Stimulated activated naive B cell treated with anti-CD40 and anti-IgM and Interleukin-4, amounts not matched to agents 10 μg/mL and 1 μg/mL and 100 μg/mL, for 72 hours (primary cell): ENCODE measurements at regions not wholly inside any gene's neighbourhood (a gene's known extent, or its start where the extent isn't known, plus 50 kb on each side); places are given as distances from the start of the nearest gene placed in this dataset.

Experiments used
- ATAC-seq, 2 donors: fragments of 150-1000 bp; cut with Tn5 transposase; replicated peaks; 2 replicates each; pipeline ENCODE4 v1.10.0; 2021; ENCODE audit warnings: moderate library complexity in 1 of 2
- DNase-seq: peaks from one replicate; pipeline ENCODE4 v3.0.0; 2021
- H3K27ac Mint-ChIP-seq: one replicate; pipeline ENCODE4 v1.8.0; 2022; ENCODE audit warnings: mild to moderate bottlenecking, mixed read lengths
- H3K27me3 Mint-ChIP-seq, 2 donors: one replicate each; pipeline ENCODE4 v1.8.0; 2022; ENCODE audit warnings: mixed read lengths in 2 of 2
- H3K36me3 Mint-ChIP-seq, 2 donors: one replicate each; pipeline ENCODE4 v1.8.0; 2022; ENCODE audit warnings: mixed read lengths in 2 of 2, mild to moderate bottlenecking in 1 of 2
- H3K4me1 Mint-ChIP-seq, 2 donors: one replicate each; pipeline ENCODE4 v1.8.0; 2022; ENCODE audit warnings: mixed read lengths in 2 of 2, mild to moderate bottlenecking in 1 of 2
- H3K4me3 Mint-ChIP-seq, 2 donors: one replicate each; pipeline ENCODE4 v1.8.0; 2022; ENCODE audit warnings: mild to moderate bottlenecking in 2 of 2, mixed read lengths in 2 of 2, moderate library complexity in 1 of 2
- H3K9me3 Mint-ChIP-seq, 2 donors: one replicate each; pipeline ENCODE4 v1.8.0; 2022; ENCODE audit warnings: mixed read lengths in 2 of 2, mild to moderate bottlenecking in 1 of 2

DNA sequence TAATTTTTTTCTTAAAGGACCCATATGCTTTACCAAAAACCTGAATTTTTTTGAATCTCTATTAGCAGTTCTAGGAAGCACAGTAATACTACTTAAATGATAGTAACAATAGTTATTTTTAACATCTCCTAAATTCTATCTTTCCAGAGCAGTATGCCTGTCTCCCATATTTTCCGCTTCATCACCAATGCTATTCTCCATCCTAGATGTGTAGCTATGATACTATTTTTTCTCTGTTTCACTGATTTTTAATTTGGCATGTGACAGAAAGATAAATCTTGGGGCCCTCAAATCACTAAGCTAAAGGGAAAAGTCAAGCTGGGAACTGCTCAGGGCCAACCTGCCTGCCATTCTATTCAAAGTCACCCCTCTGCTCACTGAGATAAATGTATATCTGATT is 102.3 kb upstream of the HMCN1 start:
- DNase-seq (no peak), ATAC-seq (no peak)
- Mint-ChIP-seq H3K36me3 (peaks cover 5 to 12% of the 10 kb centered on the region in 2 donors), H3K4me3 (no peak overlapping the region), H3K27ac (no peak overlapping the region), H3K27me3 (peaks cover 6 to 11% of the 10 kb centered on the region in 2 donors), H3K4me1 (peaks cover 10 to 35% of the 10 kb centered on the region in 2 donors), H3K9me3 (peaks cover 8 to 12% of the 10 kb centered on the region in 2 donors)

GRCh38 chr1:185627761-185628501 is 106.3 kb upstream of the HMCN1 start:
- H3K36me3 Mint-ChIP-seq, result no peaks in the 10 kb centered on the region
- H3K27ac Mint-ChIP-seq, result no peak overlapping the region
- H3K9me3 Mint-ChIP-seq, result peaks cover 0 to 4% of the 10 kb centered on the region in 2 donors
- ATAC-seq, result peak; percentile 54 to 59
- H3K27me3 Mint-ChIP-seq, result no peaks in the 10 kb centered on the region
- no peak for DNase-seq
- H3K4me1 Mint-ChIP-seq, result peaks cover 6 to 21% of the 10 kb centered on the region in 2 donors
- no peak overlapping the region for H3K4me3 Mint-ChIP-seq

DNA sequence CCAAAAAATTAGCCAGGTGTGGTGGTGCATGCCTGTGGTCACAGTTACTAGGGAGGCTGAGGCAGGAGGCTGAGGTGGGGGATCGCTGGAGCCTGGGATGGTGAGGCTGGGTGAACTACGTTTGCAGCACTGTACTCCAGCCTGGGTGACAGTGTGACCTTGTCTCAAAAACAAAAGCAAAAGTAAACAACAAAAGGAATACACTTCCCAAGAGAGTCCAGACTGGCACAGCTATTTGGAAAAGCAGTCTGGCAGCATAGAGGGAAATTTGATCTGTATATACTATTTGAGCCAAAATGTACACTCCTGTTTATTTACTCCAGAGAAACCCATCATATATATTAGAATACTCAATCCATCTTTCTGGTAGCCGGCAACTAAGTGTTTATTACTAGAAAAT is 107.0 kb upstream of the HMCN1 start:
- no peak overlapping the region for H3K27ac Mint-ChIP-seq
- H3K4me1 Mint-ChIP-seq, result peaks cover 5 to 18% of the 10 kb centered on the region in 2 donors
- no peaks in the 10 kb centered on the region for H3K27me3 Mint-ChIP-seq
- H3K36me3 Mint-ChIP-seq, result no peaks in the 10 kb centered on the region
- ATAC-seq (no peak), DNase-seq (no peak)
- H3K4me3 Mint-ChIP-seq, result no peak overlapping the region
- H3K9me3 Mint-ChIP-seq, result peaks cover 0 to 4% of the 10 kb centered on the region in 2 donors

GRCh38 chr1:185626344-185626743 is 107.8 kb upstream of the HMCN1 start:
- Mint-ChIP-seq H3K9me3 (peaks cover 0 to 4% of the 10 kb centered on the region in 2 donors), H3K4me3 (no peak overlapping the region), H3K27me3 (no peaks in the 10 kb centered on the region), H3K36me3 (no peaks in the 10 kb centered on the region), H3K4me1 (peaks cover 5 to 18% of the 10 kb centered on the region in 2 donors), H3K27ac (no peak overlapping the region)
- ATAC-seq (no peak), DNase-seq (no peak)

- ATAC-seq (no peak), DNase-seq (no peak)
- peaks cover 4 to 7% of the 10 kb centered on the region in 2 donors for H3K36me3 Mint-ChIP-seq
- peaks cover 4% of the 10 kb centered on the region in 2 donors for H3K9me3 Mint-ChIP-seq
- H3K4me1 Mint-ChIP-seq, result peaks cover 11 to 22% of the 10 kb centered on the region in 2 donors
- H3K27ac Mint-ChIP-seq, result no peak overlapping the region
- H3K4me3 Mint-ChIP-seq, result no peak overlapping the region
- peaks cover 14 to 17% of the 10 kb centered on the region in 2 donors for H3K27me3 Mint-ChIP-seq
Observed at GRCh38 chr1:185610954-185611353, 123.2 kb upstream of the HMCN1 start.

- ATAC-seq (peak; percentile 97 to 98), DNase-seq (peak; percentile 56)
- Mint-ChIP-seq H3K27me3 (peaks cover 4 to 10% of the 10 kb centered on the region in 2 donors), H3K9me3 (no peaks in the 10 kb centered on the region), H3K4me1 (peaks cover 11 to 22% of the 10 kb centered on the region in 2 donors), H3K36me3 (no peaks in the 10 kb centered on the region), H3K4me3 (no peak overlapping the region), H3K27ac (no peak overlapping the region)
Observed at GRCh38 chr1:185608177-185608576, 126.0 kb upstream of the HMCN1 start.

DNA sequence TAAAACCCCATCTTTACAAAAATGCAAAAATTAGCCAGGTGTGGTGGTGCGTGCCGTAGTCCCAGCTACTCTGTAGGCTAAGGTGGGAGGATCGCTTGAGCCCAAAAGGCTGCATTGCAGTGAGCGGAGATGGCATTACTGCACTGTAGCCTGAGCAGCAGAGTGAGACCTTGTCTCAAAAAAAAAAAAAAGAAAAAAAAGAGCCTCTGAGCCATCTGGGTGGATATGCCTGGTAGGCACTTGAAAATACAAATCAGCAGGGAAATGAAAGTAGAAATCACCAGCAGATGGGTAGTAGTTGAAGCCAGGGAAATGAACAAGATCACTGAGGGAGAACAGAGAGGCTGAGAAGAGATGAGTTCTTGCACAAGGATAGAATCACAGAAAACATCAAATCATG is 131.0 kb upstream of the HMCN1 start:
- H3K36me3 Mint-ChIP-seq, result no peaks in the 10 kb centered on the region
- no peaks in the 10 kb centered on the region for H3K9me3 Mint-ChIP-seq
- no peak overlapping the region for H3K4me3 Mint-ChIP-seq
- H3K27me3 Mint-ChIP-seq, result no peaks in the 10 kb centered on the region
- ATAC-seq (peak; percentile 94 to 95), DNase-seq (peak; percentile 65)
- H3K4me1 Mint-ChIP-seq, result peaks cover 10 to 13% of the 10 kb centered on the region in 2 donors
- no peak overlapping the region for H3K27ac Mint-ChIP-seq

- Mint-ChIP-seq H3K36me3 (no peaks in the 10 kb centered on the region), H3K4me3 (no peak overlapping the region), H3K27ac (no peak overlapping the region), H3K9me3 (no peaks in the 10 kb centered on the region), H3K4me1 (peaks cover 5 to 7% of the 10 kb centered on the region in 2 donors), H3K27me3 (no peaks in the 10 kb centered on the region)
- ATAC-seq (peak in 1 of 2 donors; percentile 3), DNase-seq (no peak)
Observed at GRCh38 chr1:185601189-185601588, 133.0 kb upstream of the HMCN1 start.

DNA sequence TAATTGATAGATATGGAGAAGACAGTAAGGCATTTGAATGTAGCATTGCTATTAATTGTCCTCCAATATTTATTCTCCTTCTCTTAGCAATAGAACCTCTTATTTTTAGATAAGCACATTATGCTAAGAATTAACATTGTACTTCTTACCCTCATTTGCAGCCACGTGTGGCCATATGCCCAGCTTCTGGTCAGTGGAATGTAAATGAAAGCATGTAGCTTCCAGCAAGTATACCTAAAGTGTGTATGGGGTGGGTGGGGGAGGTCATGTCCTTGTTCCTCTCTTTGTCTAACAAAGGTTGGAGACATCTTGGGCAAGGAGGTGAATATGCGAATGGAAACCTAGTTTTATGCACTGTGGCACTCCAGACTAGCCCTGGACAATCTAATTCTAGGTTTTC is 133.6 kb upstream of the HMCN1 start:
- Mint-ChIP-seq H3K9me3 (no peaks in the 10 kb centered on the region), H3K27ac (no peak overlapping the region), H3K4me3 (no peak overlapping the region), H3K27me3 (no peaks in the 10 kb centered on the region), H3K4me1 (peaks cover 5 to 13% of the 10 kb centered on the region in 2 donors), H3K36me3 (no peaks in the 10 kb centered on the region)
- no peak for DNase-seq
- ATAC-seq, result no peak

GRCh38 chr1:185598332-185598731 is 135.9 kb upstream of the HMCN1 start:
- Mint-ChIP-seq H3K4me1 (peaks cover 7 to 21% of the 10 kb centered on the region in 2 donors), H3K27ac (no peak overlapping the region), H3K27me3 (no peaks in the 10 kb centered on the region), H3K9me3 (no peaks in the 10 kb centered on the region), H3K4me3 (no peak overlapping the region), H3K36me3 (no peaks in the 10 kb centered on the region)
- ATAC-seq (no peak), DNase-seq (no peak)

DNA sequence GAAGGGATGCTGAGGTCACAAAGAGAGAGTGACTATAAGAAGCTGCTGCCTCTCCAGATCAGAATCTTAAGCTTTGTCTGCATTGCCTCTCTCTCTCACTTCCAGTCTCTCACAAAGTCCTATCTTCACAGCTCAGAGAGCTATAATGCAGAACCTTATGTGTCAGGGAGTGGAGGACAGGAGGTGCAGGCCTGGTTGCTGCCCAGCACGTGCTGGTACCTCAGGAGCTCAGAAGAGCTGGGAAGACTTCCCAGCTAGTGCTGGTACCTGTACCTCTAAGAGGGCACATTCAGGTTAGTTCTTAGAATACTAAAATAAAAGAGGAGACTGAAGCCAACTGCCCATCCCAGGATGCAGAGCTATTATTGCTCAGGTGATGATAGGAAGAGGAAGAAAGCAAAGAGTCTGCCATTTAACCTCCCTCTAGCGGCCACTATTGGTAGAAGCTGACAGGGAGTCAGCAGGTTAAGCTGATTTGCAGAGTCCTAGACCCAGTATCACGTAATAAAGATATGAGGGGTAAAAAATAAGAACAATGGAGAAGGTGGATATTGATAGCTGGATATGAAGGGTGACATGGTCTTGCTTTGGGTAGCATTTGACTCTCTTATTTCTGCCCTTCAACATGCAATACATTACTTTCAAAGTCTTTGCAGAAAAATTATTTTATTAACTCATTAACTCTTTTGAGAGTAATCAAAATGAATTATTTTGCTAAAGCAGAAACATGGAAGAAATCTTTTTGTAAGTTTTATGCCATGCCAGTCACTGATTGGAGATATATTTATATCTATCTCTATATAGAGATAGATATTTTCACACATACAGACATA is 138.1 kb upstream of the HMCN1 start:
- ATAC-seq, result peak; percentile 68 to 69

DNA sequence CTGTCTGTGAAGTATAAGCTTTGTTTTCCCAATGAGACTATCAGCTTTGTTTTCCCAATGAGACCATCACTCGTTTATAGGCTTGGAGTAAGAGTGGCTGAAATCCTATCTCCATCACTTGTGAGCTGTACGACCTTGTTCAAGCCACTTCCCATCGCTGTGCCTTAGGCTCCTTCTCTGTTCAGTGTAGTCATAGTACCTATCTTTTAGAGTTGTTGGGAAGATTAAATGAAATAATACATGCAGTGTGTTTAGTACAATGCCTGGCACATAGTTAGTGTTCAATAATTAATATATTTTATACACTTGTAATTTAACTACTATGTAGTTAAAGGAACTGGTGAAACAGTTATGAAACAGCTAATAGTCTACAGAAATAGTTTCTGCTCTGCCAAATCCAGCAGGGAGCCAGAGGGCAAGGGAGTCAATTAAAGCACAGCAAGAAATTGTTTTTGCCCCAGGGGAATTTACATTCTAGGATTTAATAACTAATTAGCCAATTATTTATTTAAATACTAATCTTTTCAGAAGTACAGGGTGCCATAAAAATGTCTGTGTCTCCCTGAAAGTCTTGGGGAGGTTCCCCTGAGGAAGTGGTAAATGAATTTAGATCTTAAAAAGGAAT is 139.3 kb upstream of the HMCN1 start:
- H3K27ac Mint-ChIP-seq, result no peak overlapping the region
- no peaks in the 10 kb centered on the region for H3K36me3 Mint-ChIP-seq

More for the DNA sequence above, 138.1 kb upstream of the HMCN1 start:
- no peak for DNase-seq
- Mint-ChIP-seq H3K27ac (no peak overlapping the region), H3K36me3 (no peaks in the 10 kb centered on the region), H3K4me1 (peaks cover 11 to 28% of the 10 kb centered on the region in 2 donors), H3K9me3 (no peaks in the 10 kb centered on the region), H3K27me3 (no peaks in the 10 kb centered on the region), H3K4me3 (no peak overlapping the region)

GRCh38 chr1:185593271-185593670 is 140.9 kb upstream of the HMCN1 start:
- H3K9me3 Mint-ChIP-seq, result no peaks in the 10 kb centered on the region
- no peak overlapping the region for H3K27ac Mint-ChIP-seq
- H3K27me3 Mint-ChIP-seq, result no peaks in the 10 kb centered on the region
- no peak for DNase-seq
- no peak overlapping the region for H3K4me3 Mint-ChIP-seq
- peaks cover 6 to 21% of the 10 kb centered on the region in 2 donors for H3K4me1 Mint-ChIP-seq
- H3K36me3 Mint-ChIP-seq, result no peaks in the 10 kb centered on the region
- no peak for ATAC-seq

More for the DNA sequence above, 139.3 kb upstream of the HMCN1 start:
- H3K4me1 Mint-ChIP-seq, result peaks cover 11 to 28% of the 10 kb centered on the region in 2 donors
- no peak overlapping the region for H3K4me3 Mint-ChIP-seq
- no peaks in the 10 kb centered on the region for H3K27me3 Mint-ChIP-seq
- ATAC-seq (no peak), DNase-seq (no peak)
- no peaks in the 10 kb centered on the region for H3K9me3 Mint-ChIP-seq

- Mint-ChIP-seq H3K4me1 (no peaks in the 10 kb centered on the region), H3K27me3 (peaks cover 9 to 25% of the 10 kb centered on the region in 2 donors), H3K27ac (no peak overlapping the region), H3K9me3 (peaks cover 19 to 21% of the 10 kb centered on the region in 2 donors), H3K36me3 (peaks cover 8 to 17% of the 10 kb centered on the region in 2 donors), H3K4me3 (no peak overlapping the region)
- DNase-seq, result no peak
- ATAC-seq, result no peak
Observed at GRCh38 chr1:185585770-185586169, 148.4 kb upstream of the HMCN1 start.
